ENCODE measurements at regions not wholly inside any gene's neighbourhood (a gene's known extent, or its start where the extent isn't known, plus 50 kb on each side); places are given as distances from the start of the nearest gene placed in this dataset.

DNA sequence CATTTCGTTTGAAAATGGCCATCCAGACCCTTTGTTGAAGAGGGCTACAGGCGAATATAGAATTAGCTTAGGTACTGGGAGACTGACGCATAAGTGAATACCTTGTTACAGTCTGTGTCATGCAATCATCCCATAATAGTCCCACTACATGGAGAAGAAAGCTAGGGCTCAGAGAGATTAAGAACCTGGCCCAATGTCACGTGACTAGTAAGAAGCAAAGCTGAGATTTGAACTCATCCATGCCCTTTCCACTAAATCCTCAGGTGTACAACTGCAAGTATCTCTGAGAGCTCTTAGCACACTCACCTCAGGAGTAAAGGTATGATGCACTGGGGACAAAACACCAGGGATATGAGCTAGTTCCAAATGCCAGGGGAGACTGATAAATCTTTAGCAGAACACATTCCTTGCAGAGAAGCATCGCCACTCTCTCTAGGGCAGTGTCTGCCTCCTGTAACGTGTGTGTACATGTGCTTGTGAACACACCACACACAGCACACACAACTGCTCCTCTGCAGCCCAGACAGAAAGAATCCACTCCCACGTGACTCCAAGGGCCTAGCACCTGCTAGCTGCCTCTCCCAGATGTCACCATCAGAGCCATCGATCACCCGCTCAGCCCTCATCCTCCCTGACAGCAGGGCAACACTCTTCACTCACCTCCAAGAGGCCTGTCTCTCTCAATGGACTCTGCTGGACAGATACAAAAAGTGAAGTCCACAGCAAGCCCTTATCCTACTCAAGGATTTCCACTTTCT is 402.8 kb downstream of the NXPE2 start:
- intact Hi-C loops (cut with DNase I), result no loop called here
- DNase-seq (no peak), ATAC-seq (no peak)
- Histone ChIP-seq H3K36me3 (no peaks in the 10 kb centered on the region), H3K4me3 (no peak overlapping the region), H3K27ac (no peak overlapping the region), H3K4me1 (no peaks in the 10 kb centered on the region), H3K27me3 (ENCODE audit: low read depth) (peaks cover 8% of the 10 kb centered on the region), H3K9me3 (no peaks in the 10 kb centered on the region)
- TF ChIP-seq, protein P1, sequence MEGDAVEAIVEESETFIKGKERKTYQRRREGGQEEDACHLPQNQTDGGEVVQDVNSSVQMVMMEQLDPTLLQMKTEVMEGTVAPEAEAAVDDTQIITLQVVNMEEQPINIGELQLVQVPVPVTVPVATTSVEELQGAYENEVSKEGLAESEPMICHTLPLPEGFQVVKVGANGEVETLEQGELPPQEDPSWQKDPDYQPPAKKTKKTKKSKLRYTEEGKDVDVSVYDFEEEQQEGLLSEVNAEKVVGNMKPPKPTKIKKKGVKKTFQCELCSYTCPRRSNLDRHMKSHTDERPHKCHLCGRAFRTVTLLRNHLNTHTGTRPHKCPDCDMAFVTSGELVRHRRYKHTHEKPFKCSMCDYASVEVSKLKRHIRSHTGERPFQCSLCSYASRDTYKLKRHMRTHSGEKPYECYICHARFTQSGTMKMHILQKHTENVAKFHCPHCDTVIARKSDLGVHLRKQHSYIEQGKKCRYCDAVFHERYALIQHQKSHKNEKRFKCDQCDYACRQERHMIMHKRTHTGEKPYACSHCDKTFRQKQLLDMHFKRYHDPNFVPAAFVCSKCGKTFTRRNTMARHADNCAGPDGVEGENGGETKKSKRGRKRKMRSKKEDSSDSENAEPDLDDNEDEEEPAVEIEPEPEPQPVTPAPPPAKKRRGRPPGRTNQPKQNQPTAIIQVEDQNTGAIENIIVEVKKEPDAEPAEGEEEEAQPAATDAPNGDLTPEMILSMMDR (IDR thresholded peaks at IDR 0.05), result no peak

DNA sequence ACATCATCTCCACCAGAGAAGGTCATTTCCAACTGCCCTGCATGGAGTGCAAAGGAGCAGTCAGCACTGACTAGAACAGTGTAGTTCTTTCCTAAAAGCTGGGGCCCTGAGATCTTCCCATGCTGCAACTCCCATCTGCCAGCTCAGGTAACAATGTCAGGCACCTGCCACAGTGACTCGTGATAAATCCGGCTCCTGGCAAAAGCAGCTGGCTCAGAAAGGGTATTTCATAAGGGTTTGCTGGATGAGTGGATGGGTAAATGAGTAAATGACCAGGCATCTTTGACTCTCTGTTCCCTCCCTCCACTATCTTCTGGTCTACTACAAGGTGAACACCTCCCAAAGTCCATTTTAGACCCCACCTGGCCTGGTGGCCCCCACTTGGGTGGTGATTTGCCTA is 403.6 kb downstream of the NXPE2 start:
- Histone ChIP-seq H3K27me3 (ENCODE audit: low read depth) (peaks cover 12% of the 10 kb centered on the region), H3K9me3 (no peaks in the 10 kb centered on the region), H3K27ac (no peak overlapping the region), H3K4me3 (no peak overlapping the region), H3K4me1 (no peaks in the 10 kb centered on the region), H3K36me3 (no peaks in the 10 kb centered on the region)
- DNase-seq (no peak), ATAC-seq (no peak)
- TF ChIP-seq, protein P1 (IDR thresholded peaks at IDR 0.05), result no peak
- intact Hi-C loops (cut with DNase I), result no loop called here

DNA sequence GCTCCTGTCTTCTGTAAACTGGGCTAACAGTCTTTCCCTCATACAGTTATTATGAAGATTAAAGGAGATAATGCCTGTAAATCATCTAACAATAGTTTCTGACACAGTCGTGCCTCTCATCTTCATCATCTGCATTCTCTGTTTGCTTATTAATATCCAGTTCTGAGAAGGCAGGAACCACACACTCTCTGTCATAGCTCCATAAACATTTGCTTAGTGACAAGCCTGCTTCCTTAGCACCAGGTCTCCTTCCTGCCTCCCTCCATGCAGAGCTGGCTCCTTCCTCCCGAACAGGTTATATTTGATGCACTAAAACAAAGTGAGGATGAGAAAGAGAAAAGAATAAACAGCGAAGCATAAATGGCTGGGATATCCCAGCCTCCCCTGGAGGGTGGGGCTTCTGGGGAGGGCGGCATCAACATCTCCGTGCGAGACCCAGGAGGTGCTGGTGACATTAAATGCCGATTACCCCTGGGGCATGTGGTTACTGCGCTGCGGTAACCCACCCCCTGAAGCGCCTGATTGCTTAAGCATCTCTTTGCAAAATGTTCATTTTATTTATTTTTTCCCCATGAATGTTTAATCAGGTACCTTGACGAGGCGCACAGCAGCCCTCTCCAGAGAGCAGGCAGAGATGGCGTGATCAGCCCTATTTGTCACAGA is 404.9 kb downstream of the NXPE2 start:
- Histone ChIP-seq H3K27ac (no peak overlapping the region), H3K9me3 (no peaks in the 10 kb centered on the region), H3K27me3 (ENCODE audit: low read depth) (peaks cover 13% of the 10 kb centered on the region), H3K4me1 (no peaks in the 10 kb centered on the region), H3K36me3 (no peaks in the 10 kb centered on the region), H3K4me3 (no peak overlapping the region)
- intact Hi-C loops (cut with DNase I), result no loop called here
- ATAC-seq (no peak), DNase-seq (no peak)
- TF ChIP-seq, protein P1 (IDR thresholded peaks at IDR 0.05), result no peak

DNA sequence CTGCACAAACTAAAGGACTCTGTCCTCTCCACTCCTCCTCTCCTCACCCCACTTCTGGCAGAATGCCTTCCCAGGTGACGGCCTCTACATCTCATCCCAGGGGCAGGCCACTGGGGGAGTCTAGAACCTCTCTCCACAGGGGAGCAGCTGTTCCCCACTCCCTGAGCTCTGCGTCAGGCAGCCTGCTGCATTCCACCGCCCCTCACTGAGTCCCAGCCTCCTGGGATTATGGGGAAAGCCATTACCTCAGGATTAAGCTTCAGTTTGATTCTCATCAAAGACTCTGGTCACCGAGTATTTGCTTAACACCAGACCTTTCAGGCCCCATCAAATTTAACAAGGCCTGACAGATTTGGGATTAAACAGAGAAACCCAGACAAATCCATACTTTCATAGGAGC is 405.9 kb downstream of the NXPE2 start:
- no peak for DNase-seq
- no peak overlapping the region for H3K4me3 ChIP-seq
- H3K27me3 ChIP-seq (ENCODE audit: low read depth), result peaks cover 13% of the 10 kb centered on the region
- no peaks in the 10 kb centered on the region for H3K36me3 ChIP-seq
- ATAC-seq, result no peak
- H3K27ac ChIP-seq, result no peak overlapping the region
- no peaks in the 10 kb centered on the region for H3K9me3 ChIP-seq
- TF ChIP-seq, protein P1 (IDR thresholded peaks at IDR 0.05), result no peak
- intact Hi-C loops (cut with DNase I), result no loop called here
- no peaks in the 10 kb centered on the region for H3K4me1 ChIP-seq

DNA sequence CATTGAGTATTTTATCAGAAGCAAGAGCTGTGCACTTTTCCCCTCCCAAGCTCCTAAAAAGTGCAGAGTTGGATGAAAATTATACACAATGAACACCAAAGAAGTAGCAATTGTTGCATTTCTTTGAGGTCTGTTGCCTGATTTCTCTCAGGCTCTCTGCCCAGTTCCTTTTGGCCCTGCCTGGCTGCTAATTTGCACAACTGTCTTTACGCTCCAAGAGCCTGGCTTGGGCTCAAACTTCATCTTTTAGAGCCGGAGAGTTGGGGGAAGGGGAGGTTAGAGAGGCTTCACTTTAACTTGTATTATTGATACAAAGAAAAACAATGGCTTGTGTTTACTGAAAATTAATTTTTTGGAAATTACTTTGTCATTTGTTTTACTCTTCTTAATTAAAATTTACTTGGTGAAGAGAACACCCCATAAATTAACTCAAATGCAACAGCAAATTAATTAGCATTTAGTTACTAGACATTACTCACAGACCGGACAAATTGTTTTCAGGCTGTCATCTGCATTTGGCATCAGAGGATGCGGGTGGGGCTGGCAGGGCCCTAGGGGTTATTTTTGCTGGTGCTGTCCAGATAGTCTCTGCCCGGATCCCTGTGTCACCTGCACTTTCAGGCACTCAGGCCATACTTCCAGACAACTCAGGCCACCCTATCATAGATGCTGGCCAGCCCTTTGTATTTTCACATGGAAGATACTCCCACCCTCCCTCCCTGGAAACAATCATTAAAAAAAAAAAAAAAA is 407.3 kb downstream of the NXPE2 start:
- H3K9me3 ChIP-seq, result no peaks in the 10 kb centered on the region
- H3K27ac ChIP-seq, result no peak overlapping the region
- intact Hi-C loops (cut with DNase I), result no loop called here
- H3K4me1 ChIP-seq, result no peaks in the 10 kb centered on the region
- DNase-seq (no peak), ATAC-seq (no peak)
- no peaks in the 10 kb centered on the region for H3K36me3 ChIP-seq
- TF ChIP-seq, protein P1 (IDR thresholded peaks at IDR 0.05), result no peak
- no peak overlapping the region for H3K4me3 ChIP-seq
- H3K27me3 ChIP-seq (ENCODE audit: low read depth), result peaks cover 13% of the 10 kb centered on the region
